Testis (tissue), 2 donors: ENCODE measurements at regions not wholly inside any gene's neighbourhood (a gene's known extent, or its start where the extent isn't known, plus 50 kb on each side); places are given as distances from the start of the nearest gene placed in this dataset.

Source experiments
- DNase-seq: peaks from one replicate; pipeline ENCODE4 v3.0.0-alpha.2; 2019
- H3K27ac ChIP-seq, 2 donors: fragments of 200-600 bp; sonication (generic); one replicate each; pipeline ENCODE4 v1.5.1; 2019
- H3K27me3 ChIP-seq: fragments of 200-600 bp; sonication (generic); one replicate; pipeline ENCODE4 v1.5.1; 2019
- H3K36me3 ChIP-seq: fragments of 200-600 bp; sonication (generic); one replicate; pipeline ENCODE4 v1.5.1; 2017; ENCODE audit warnings: low read depth; ENCODE audit errors: missing control alignments
- H3K4me1 ChIP-seq: fragments of 200-600 bp; sonication (generic); one replicate; pipeline ENCODE4 v1.5.1; 2019
- H3K4me3 ChIP-seq, 2 donors: fragments of 200-600 bp; sonication (generic); one replicate each; pipeline ENCODE4 v1.5.1; 2017 to 2019
- H3K9me3 ChIP-seq: fragments of 200-600 bp; sonication (generic); one replicate; pipeline ENCODE4 v1.5.1; 2017
- CTCF ChIP-seq, 3 experiments: fragments of 450-650 bp in 2 of 3; fragments of 200-600 bp in 1 of 3; sonication (generic) in 1 of 3; IDR thresholded peaks; one replicate each; pipeline ENCODE4 v1.5.1; 2016 to 2019; ENCODE audit warnings: antibody characterized with exemption in 3 of 3, mild to moderate bottlenecking in 2 of 3, moderate library complexity in 1 of 3
- POLR2A ChIP-seq: fragments of 450-650 bp; IDR thresholded peaks from one replicate; pipeline ENCODE4 v1.6.1; 2017; ENCODE audit warnings: antibody characterized with exemption, mild to moderate bottlenecking, moderate library complexity
- WGBS, 2 donors: methylation state at CpG; one replicate each; pipeline ENCODE4 v1.1.5; 2018; 5-methylcytosine and 5-hydroxymethylcytosine counted together
- intact Hi-C: fragments of 100-400 bp; cut with DNase I; formaldehyde crosslinking; loops from one replicate; pipeline ENCODE4 v1.15.1; 2023; ENCODE audit warnings: low total_unique reads

GRCh38 chr12:76952995-76953394 is 74.2 kb upstream of the CSRP2 start:
- WGBS, 2 donors, result 49 to 77% methylated on average over 2 of the region's 2 CpGs

GRCh38 chr12:76948879-76949278 is 70.1 kb upstream of the CSRP2 start:
- no peak for DNase-seq
- WGBS, 2 donors, result 49 to 51% methylated on average over 3 of the region's 3 CpGs

More at GRCh38 chr12:76952995-76953394, 74.2 kb upstream of the CSRP2 start:
- TF ChIP-seq CTCF (IDR thresholded peaks at IDR 0.05) (no peak), POLR2A (no peak)
- Histone ChIP-seq H3K9me3 (no peaks in the 10 kb centered on the region), H3K36me3 (no peaks in the 10 kb centered on the region), H3K27ac (no peak overlapping the region), H3K27me3 (no peaks in the 10 kb centered on the region), H3K4me1 (no peaks in the 10 kb centered on the region), H3K4me3 (no peak overlapping the region)
- intact Hi-C loops, result no loop called here
- no peak for DNase-seq

GRCh38 chr12:76947304-76947703 is 68.5 kb upstream of the CSRP2 start:
- no peaks in the 10 kb centered on the region for H3K9me3 ChIP-seq
- DNase-seq, result no peak
- H3K4me3 ChIP-seq, result no peak overlapping the region
- no peaks in the 10 kb centered on the region for H3K27me3 ChIP-seq
- intact Hi-C loops, result no loop called here
- TF ChIP-seq CTCF (IDR thresholded peaks at IDR 0.05) (no peak), POLR2A (no peak)
- H3K36me3 ChIP-seq, result no peaks in the 10 kb centered on the region
- H3K27ac ChIP-seq, result no peak overlapping the region
- no peaks in the 10 kb centered on the region for H3K4me1 ChIP-seq
- 87 to 91% methylated on average over 3 of the region's 3 CpGs for WGBS, 2 donors

More at GRCh38 chr12:76948879-76949278, 70.1 kb upstream of the CSRP2 start:
- Histone ChIP-seq H3K4me3 (no peak overlapping the region), H3K9me3 (no peaks in the 10 kb centered on the region), H3K27me3 (no peaks in the 10 kb centered on the region), H3K4me1 (no peaks in the 10 kb centered on the region), H3K36me3 (no peaks in the 10 kb centered on the region), H3K27ac (no peak overlapping the region)
- intact Hi-C loops, result no loop called here
- TF ChIP-seq POLR2A, result no peak

- TF ChIP-seq CTCF (IDR thresholded peaks at IDR 0.05) (no peak), POLR2A (no peak)
- H3K27ac ChIP-seq, result no peak overlapping the region
- no peak overlapping the region for H3K4me3 ChIP-seq
- no peaks in the 10 kb centered on the region for H3K36me3 ChIP-seq
- DNase-seq, result no peak
- H3K27me3 ChIP-seq, result no peaks in the 10 kb centered on the region
- no peaks in the 10 kb centered on the region for H3K9me3 ChIP-seq
- H3K4me1 ChIP-seq, result no peaks in the 10 kb centered on the region
- 64 to 67% methylated on average over 6 of the region's 6 CpGs for WGBS, 2 donors
- intact Hi-C loops, result no loop called here
These were observed 67.6 kb upstream of the CSRP2 start for GRCh38 chr12:76946446-76946845.

GRCh38 chr12:76945867-76946266 is 67.0 kb upstream of the CSRP2 start:
- Histone ChIP-seq H3K4me3 (no peak overlapping the region), H3K27ac (no peak overlapping the region), H3K36me3 (no peaks in the 10 kb centered on the region), H3K9me3 (no peaks in the 10 kb centered on the region), H3K27me3 (no peaks in the 10 kb centered on the region), H3K4me1 (no peaks in the 10 kb centered on the region)
- TF ChIP-seq POLR2A, result no peak
- TF ChIP-seq CTCF (IDR thresholded peaks at IDR 0.05), result no peak
- no peak for DNase-seq
- intact Hi-C loops, result no loop called here
- 64 to 90% methylated on average over 4 of the region's 4 CpGs for WGBS, 2 donors
